HG03469 (cell line): ENCODE measurements at regions not wholly inside any gene's neighbourhood (a gene's known extent, or its start where the extent isn't known, plus 50 kb on each side); places are given as distances from the start of the nearest gene placed in this dataset.

Experiments used
- ATAC-seq: cut with Tn5 transposase; IDR thresholded peaks from one replicate; pipeline ENCODE4 v1.9.1; 2021; ENCODE audit warnings: mild to moderate bottlenecking, moderate library complexity, moderate number of reproducible peaks; ENCODE audit not compliant: unreplicated experiment

- ATAC-seq: no peak
Observed at GRCh38 chr17:74148901-74149596, 54.4 kb upstream of the RPL38 start.

- ATAC-seq: no peak
Observed at GRCh38 chr17:74149597-74150427, 53.7 kb upstream of the RPL38 start.

GRCh38 chr17:74150428-74151025 is 53.0 kb upstream of the RPL38 start:
- no peak for ATAC-seq

GRCh38 chr17:74151551-74152315 is 51.7 kb upstream of the RPL38 start:
- ATAC-seq: no peak

- ATAC-seq: no peak
Observed at GRCh38 chr17:74152591-74153455, 50.7 kb upstream of the RPL38 start.

- no peak for ATAC-seq
Observed at GRCh38 chr17:74153456-74153810, 50.0 kb upstream of the RPL38 start.
